K562 (cell line): ENCODE measurements at regions not wholly inside any gene's neighbourhood (a gene's known extent, or its start where the extent isn't known, plus 50 kb on each side); places are given as distances from the start of the nearest gene placed in this dataset.

Experiments used
- ATAC-seq: fragments of 200-7000 bp; cut with Tn5 transposase; 3 replicates; pipeline ENCODE4 v1.9.1; 2020; ENCODE audit warnings: moderate library complexity
- BruUV-seq: library from RNA; stranded (reverse); fragments of 400-500 nt; replicated peaks from 2 replicates; lab custom pipeline; 2021; lab: Mats Ljungman, UMichigan
- CTCF ChIA-PET: fragments of 300-600 bp; formaldehyde crosslinking; extraction: SDS; loops from one replicate; lab custom pipeline; 2021; ENCODE audit warnings: low intra/inter-chr PET ratio; lab: Yijun Ruan, JAX
- POLR2A ChIA-PET: fragments of 300-600, 350-650 bp; sonication (Branson Sonifier 250); formaldehyde crosslinking; extraction: SDS; loops from one replicate; lab custom pipeline; 2021; ENCODE audit warnings: antibody characterized with exemption, inconsistent platforms; lab: Yijun Ruan, JAX
- DNase-seq, 4 experiments: peaks; one replicate each; pipeline versions ENCODE4 v3.0.0 to v3.0.0-alpha.2; 2011 to 2018; ENCODE audit warnings: low spot score in 3 of 4, mixed read lengths in 3 of 4; ENCODE audit errors: extremely low read depth in 1 of 4
- FAIRE-seq: peaks from 2 replicates; lab custom pipeline; 2011; peaks lifted over from hg19 to GRCh38; lab: Jason Lieb, UNC
- H2AFZ ChIP-seq: 2 replicates; pipeline ENCODE4 v1.6.0; 2011; ENCODE audit warnings: low read depth, low read length, control low read depth, inconsistent platforms
- H3K27ac ChIP-seq: fragments of 200-600 bp; 3 replicates; pipeline ENCODE4 v1.8.0; 2011; ENCODE audit warnings: low read depth, mild to moderate bottlenecking, control low read depth, inconsistent platforms, low read length, moderate library complexity, mixed read lengths; ENCODE audit errors: extremely low read depth
- H3K27me3 ChIP-seq, 2 experiments: fragments of 300-600 bp in 1 of 2; 2 replicates in 1 of 2; 3 replicates in 1 of 2; pipeline versions ENCODE4 v1.6.0 to v1.8.0; 2011; ENCODE audit warnings: inconsistent platforms in 2 of 2, low read length in 2 of 2, mild to moderate bottlenecking in 1 of 2, mixed read lengths in 1 of 2, moderate library complexity in 1 of 2; ENCODE audit not compliant: control insufficient read depth in 2 of 2, insufficient read depth in 2 of 2
- H3K36me3 ChIP-seq: fragments of 300-600 bp; 3 replicates; pipeline ENCODE4 v1.8.0; 2011; ENCODE audit warnings: mild to moderate bottlenecking, low read length, inconsistent platforms; ENCODE audit not compliant: control insufficient read depth, insufficient read depth
- H3K4me1 ChIP-seq, 2 experiments: fragments of 200-600 bp in 1 of 2; replicated peaks in 1 of 2; 2 replicates in 1 of 2; 3 replicates in 1 of 2; pipeline versions ENCODE4 v1.5.1 to v1.8.0; 2011; ENCODE audit warnings: inconsistent platforms in 2 of 2, low read length in 2 of 2, mild to moderate bottlenecking in 1 of 2, mixed read lengths in 1 of 2, moderate library complexity in 1 of 2; ENCODE audit not compliant: control insufficient read depth in 2 of 2, insufficient read depth in 2 of 2
- H3K4me2 ChIP-seq: 2 replicates; pipeline ENCODE4 v1.6.1; 2011; ENCODE audit warnings: low read length, control low read depth, inconsistent platforms, mixed read lengths; ENCODE audit not compliant: insufficient read depth
- H3K4me3 ChIP-seq: fragments of 200-600 bp; sonication (generic), shearing (Covaris generic); 2 replicates; pipeline ENCODE4 v1.5.1; 2016; ENCODE audit warnings: control low read depth, inconsistent platforms
- H3K79me2 ChIP-seq: fragments of 200-600 bp; 3 replicates; pipeline ENCODE4 v1.8.0; 2011; ENCODE audit warnings: low read length, inconsistent platforms; ENCODE audit not compliant: control insufficient read depth, insufficient read depth
- H3K9ac ChIP-seq, 2 experiments: 2 replicates each; pipeline versions ENCODE4 v1.6.0 to v1.6.1; 2011; ENCODE audit warnings: low read depth in 2 of 2, low read length in 2 of 2, control low read depth in 1 of 2, inconsistent platforms in 1 of 2, mild to moderate bottlenecking in 1 of 2, mixed read lengths in 1 of 2; ENCODE audit not compliant: insufficient read depth in 1 of 2
- H3K9me1 ChIP-seq: one replicate; pipeline ENCODE4 v1.6.0; 2011; ENCODE audit warnings: inconsistent platforms, mild to moderate bottlenecking, low read length, moderate library complexity; ENCODE audit not compliant: control insufficient read depth, insufficient read depth
- H3K9me3 ChIP-seq: replicated peaks from 2 replicates; pipeline ENCODE4 v1.5.1; 2011; ENCODE audit warnings: low read depth, low read length, inconsistent platforms; ENCODE audit not compliant: control insufficient read depth, insufficient read depth
- H4K20me1 ChIP-seq: replicated peaks from 2 replicates; pipeline ENCODE4 v1.6.1; 2011; ENCODE audit warnings: low read length, inconsistent platforms, mixed read lengths; ENCODE audit not compliant: control insufficient read depth, insufficient read depth
- BRF2 ChIP-seq: IDR thresholded peaks from 3 replicates; pipeline ENCODE4 v1.6.1; 2011; ENCODE audit warnings: borderline replicate concordance, mild to moderate bottlenecking; ENCODE audit not compliant: insufficient read length, insufficient read depth
- CBX8 ChIP-seq: fragments of 200-600 bp; sonication (generic); IDR thresholded peaks from 2 replicates; pipeline ENCODE4 v1.6.1; 2012; ENCODE audit warnings: borderline replicate concordance, mixed run types, low read depth, mild to moderate bottlenecking, moderate library complexity, mixed read lengths, low read length, control low read depth, inconsistent platforms; ENCODE audit not compliant: poor library complexity, severe bottlenecking; ENCODE audit errors: extremely low read depth
- CREBBP ChIP-seq: IDR thresholded peaks from one replicate; pipeline ENCODE4 v1.6.1; 2012; ENCODE audit warnings: low read depth, mild to moderate bottlenecking, control low read depth, inconsistent platforms, low read length
- ELK3 ChIP-seq: fragments of 450-650 bp; formaldehyde crosslinking; IDR thresholded peaks from 2 replicates; pipeline ENCODE4 v1.4.0; 2020; ENCODE audit warnings: mild to moderate bottlenecking
- FOXM1 ChIP-seq, 2 experiments: fragments of 450-650 bp in 1 of 2; sonication (generic) in 1 of 2; formaldehyde crosslinking in 1 of 2; IDR thresholded peaks; 2 replicates each; pipeline versions ENCODE4 v1.6.1 to v1.9.0; 2017 to 2022; ENCODE audit warnings: low read depth in 2 of 2, mild to moderate bottlenecking in 2 of 2, missing genetic modification reagents in 1 of 2, moderate library complexity in 1 of 2
- RBM34 ChIP-seq: fragments of 200-400 bp; formaldehyde crosslinking; IDR thresholded peaks from 2 replicates; pipeline ENCODE4 v1.6.1; 2018; ENCODE audit warnings: low read length, borderline replicate concordance; ENCODE audit not compliant: insufficient read depth
- RFX1 ChIP-seq: fragments of 450-650 bp; IDR thresholded peaks from 2 replicates; pipeline ENCODE4 v1.6.1; 2016; ENCODE audit warnings: mild to moderate bottlenecking, moderate library complexity
- WGBS: fragments of 100-300 bp; shearing (Covaris generic); methylation state at CpG from one replicate; pipeline ENCODE4 v1.1.6; 2016; ENCODE audit warnings: low coverage, mixed read lengths; ENCODE audit not compliant: insufficient coverage; ENCODE audit errors: missing lambda C conversion rate; 5-methylcytosine and 5-hydroxymethylcytosine counted together
- in situ Hi-C: fragments of 300-500 bp; cut with MboI; formaldehyde crosslinking; loops from 4 replicates; pipeline ENCODE4 v1.15.0; 2018; ENCODE audit warnings: inconsistent platforms, mixed read lengths
- intact Hi-C: fragments of 100-400 bp; cut with micrococcal nuclease; formaldehyde crosslinking; loops from 2 replicates; pipeline ENCODE4 v1.14.2; 2022
- TF ChIP-seq, protein P1 (sequence below), 2 experiments: fragments of 450-650 bp in 1 of 2; sonication (generic) in 1 of 2; formaldehyde crosslinking; conservative IDR thresholded peaks; 2 replicates each; pipeline versions ENCODE4 v1.4.0 to v1.8.1; 2020 to 2022; ENCODE audit warnings: mild to moderate bottlenecking in 1 of 2, missing genetic modification reagents in 1 of 2

- no peak overlapping the region for H2AFZ ChIP-seq
- in situ Hi-C loops: no loop called here
- H3K4me2 ChIP-seq: no peak overlapping the region
- ATAC-seq (no peak), FAIRE-seq (no peak), DNase-seq (no peak)
- POLR2A ChIA-PET: interaction anchor here (0.9 kb wide), 1 partner anchor 8 kb away, joined by 3 read pairs; no protein-coding TSS in a partner anchor
- H3K27ac ChIP-seq: no peak overlapping the region
- intact Hi-C loops: no loop called here
- no TSS peak for BruUV-seq
- under 1% methylated on average over 10 of the region's 12 CpGs for WGBS
- TF ChIP-seq BRF2: no peak
- TF ChIP-seq CBX8: no peak
- no peak for TF ChIP-seq ELK3 (CRISPR knock-in tag)
- no peak for TF ChIP-seq RBM34
- no peak for TF ChIP-seq CREBBP
- TF ChIP-seq FOXM1 (IDR thresholded peaks at IDR 0.05; ENCODE audit: low read depth): no peak
- TF ChIP-seq FOXM1 (CRISPR knock-in tag; IDR thresholded peaks at IDR 0.05; ENCODE audit: low read depth): no peak
- TF ChIP-seq RFX1: no peak
- TF ChIP-seq, protein P1, sequence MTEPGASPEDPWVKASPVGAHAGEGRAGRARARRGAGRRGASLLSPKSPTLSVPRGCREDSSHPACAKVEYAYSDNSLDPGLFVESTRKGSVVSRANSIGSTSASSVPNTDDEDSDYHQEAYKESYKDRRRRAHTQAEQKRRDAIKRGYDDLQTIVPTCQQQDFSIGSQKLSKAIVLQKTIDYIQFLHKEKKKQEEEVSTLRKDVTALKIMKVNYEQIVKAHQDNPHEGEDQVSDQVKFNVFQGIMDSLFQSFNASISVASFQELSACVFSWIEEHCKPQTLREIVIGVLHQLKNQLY (CRISPR knock-in tag; conservative IDR thresholded peaks at IDR 0.05): no peak
- CTCF ChIA-PET: no interaction called here
- no peak overlapping the region for H3K4me3 ChIP-seq
- no peaks in the 10 kb centered on the region for H3K36me3 ChIP-seq
- no peaks in the 10 kb centered on the region for H4K20me1 ChIP-seq
- H3K79me2 ChIP-seq: no peaks in the 10 kb centered on the region
- no peaks in the 10 kb centered on the region for H3K9me3 ChIP-seq
- no peaks in the 10 kb centered on the region for H3K9me1 ChIP-seq
- H3K4me1 ChIP-seq: no peaks in the 10 kb centered on the region
- no peak overlapping the region for H3K9ac ChIP-seq
- peaks cover 4 to 36% of the 10 kb centered on the region in 2 experiments; a peak in 2 of 5 replicates for H3K27me3 ChIP-seq
Observed at GRCh38 chr6:169890049-169890448, 138.6 kb downstream of the ERMARD start.
